MG63 (cell line): ENCODE measurements at regions not wholly inside any gene's neighbourhood (a gene's known extent, or its start where the extent isn't known, plus 50 kb on each side); places are given as distances from the start of the nearest gene placed in this dataset.

Experiments used
- DNase-seq: peaks from one replicate; pipeline ENCODE4 v3.0.0-alpha.2; 2020
- H3K27me3 ChIP-seq: fragments of 250-450 bp; sonication (Bioruptor Pico); 2 replicates; pipeline ENCODE4 v1.5.1; 2020; ENCODE audit warnings: mild to moderate bottlenecking, moderate library complexity
- H3K36me3 ChIP-seq: fragments of 250-450 bp; sonication (Bioruptor Pico); 2 replicates; pipeline ENCODE4 v1.5.1; 2020; ENCODE audit warnings: mild to moderate bottlenecking, moderate library complexity
- H3K4me3 ChIP-seq: fragments of 250-450 bp; sonication (Bioruptor Pico); 2 replicates; pipeline ENCODE4 v1.5.1; 2020; ENCODE audit warnings: mild to moderate bottlenecking, moderate library complexity
- H3K9me3 ChIP-seq: fragments of 250-450 bp; sonication (Bioruptor Pico); 2 replicates; pipeline ENCODE4 v1.5.1; 2020; ENCODE audit warnings: mild to moderate bottlenecking, moderate library complexity

DNA sequence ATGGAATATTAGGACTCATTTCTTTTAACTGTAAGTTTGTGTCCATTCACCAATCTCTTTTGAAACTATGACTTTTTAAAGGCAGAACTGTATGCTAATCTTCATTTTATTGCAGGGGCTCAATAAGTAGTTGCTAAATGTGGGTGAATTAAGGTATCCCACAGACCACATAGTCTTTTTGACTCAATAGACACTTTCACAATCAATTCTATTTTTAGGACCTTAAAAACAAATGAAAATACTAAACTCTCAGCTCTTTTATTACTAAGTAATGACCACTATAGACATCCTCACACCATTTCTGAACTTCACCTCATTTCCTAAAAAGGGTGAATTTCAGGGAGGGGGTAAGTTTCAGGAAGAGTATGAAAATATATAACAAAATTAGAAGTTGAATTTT is 106.8 kb upstream of the BEND6 start:
- DNase-seq: no peak
- Histone ChIP-seq H3K36me3 (no peaks in the 10 kb centered on the region), H3K4me3 (no peak overlapping the region), H3K9me3 (no peaks in the 10 kb centered on the region), H3K27me3 (no peaks in the 10 kb centered on the region)

DNA sequence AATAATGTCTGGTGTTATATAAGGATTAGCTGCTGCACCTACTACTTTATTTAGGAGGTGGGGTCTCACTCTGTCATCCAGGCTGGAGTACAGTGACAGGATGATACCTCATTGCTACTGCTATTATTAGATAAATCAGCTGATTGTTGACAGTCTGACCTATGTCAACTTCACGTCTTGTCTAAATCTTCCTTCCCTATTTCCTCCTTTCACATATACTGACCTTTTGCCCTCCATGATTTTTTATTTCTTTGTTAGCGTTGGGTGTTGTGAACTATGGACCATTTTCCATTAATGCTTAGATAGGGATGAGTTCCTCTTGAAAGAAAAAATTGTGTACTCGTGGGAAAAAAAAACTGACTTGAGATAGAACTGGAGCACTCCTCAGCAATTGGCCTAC is 109.9 kb upstream of the BEND6 start:
- no peaks in the 10 kb centered on the region for H3K36me3 ChIP-seq
- DNase-seq: no peak
- H3K27me3 ChIP-seq: no peaks in the 10 kb centered on the region
- H3K9me3 ChIP-seq: no peaks in the 10 kb centered on the region
- no peak overlapping the region for H3K4me3 ChIP-seq

DNA sequence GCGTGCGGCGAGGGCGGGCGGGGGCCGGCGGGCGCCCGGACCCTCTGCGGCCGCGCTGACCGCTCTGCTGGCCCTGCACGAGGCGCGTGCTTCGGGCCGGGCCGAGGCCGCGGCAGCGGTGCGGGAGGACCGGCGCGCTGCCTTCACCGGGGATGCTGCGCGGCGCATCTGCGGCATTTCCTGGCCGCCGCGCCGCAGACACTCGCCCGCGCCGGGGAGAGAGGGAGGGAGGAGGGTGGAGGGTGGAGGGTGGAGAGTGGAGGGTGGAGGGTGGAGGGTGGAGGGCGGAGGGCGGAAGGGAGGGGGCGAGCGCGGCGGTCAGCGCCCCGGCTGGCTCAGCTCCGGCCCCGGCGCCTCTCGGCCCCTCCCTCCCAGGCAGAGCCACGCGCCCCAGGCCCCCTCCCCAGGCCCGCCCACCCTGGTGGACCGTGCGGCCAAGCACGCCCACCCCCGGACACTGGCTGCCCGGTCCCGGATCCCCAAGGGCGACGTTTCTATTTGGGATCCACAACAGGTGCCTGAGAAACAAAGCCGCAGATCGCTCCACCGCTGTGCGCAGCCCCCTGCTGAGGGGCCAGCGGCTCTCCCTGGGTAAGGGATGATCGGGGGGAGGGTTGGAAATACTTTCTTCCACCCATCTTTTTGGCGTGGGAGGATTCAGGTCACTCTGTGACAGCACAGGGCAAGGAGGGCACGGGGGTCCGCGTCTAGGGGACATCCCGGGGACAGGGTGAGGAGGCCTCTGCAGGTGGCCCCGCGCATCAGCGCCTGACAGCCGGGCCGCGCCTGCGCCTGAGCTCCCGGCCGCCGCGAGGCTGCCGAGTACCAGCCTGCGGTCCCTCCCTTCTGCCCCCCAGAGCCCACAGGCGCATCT is 111.2 kb upstream of the BEND6 start:
- no peaks in the 10 kb centered on the region for H3K36me3 ChIP-seq
- H3K9me3 ChIP-seq: no peaks in the 10 kb centered on the region
- H3K27me3 ChIP-seq: no peaks in the 10 kb centered on the region
- peak overlapping the region; percentile 69 for H3K4me3 ChIP-seq
- DNase-seq: peak; percentile 52

DNA sequence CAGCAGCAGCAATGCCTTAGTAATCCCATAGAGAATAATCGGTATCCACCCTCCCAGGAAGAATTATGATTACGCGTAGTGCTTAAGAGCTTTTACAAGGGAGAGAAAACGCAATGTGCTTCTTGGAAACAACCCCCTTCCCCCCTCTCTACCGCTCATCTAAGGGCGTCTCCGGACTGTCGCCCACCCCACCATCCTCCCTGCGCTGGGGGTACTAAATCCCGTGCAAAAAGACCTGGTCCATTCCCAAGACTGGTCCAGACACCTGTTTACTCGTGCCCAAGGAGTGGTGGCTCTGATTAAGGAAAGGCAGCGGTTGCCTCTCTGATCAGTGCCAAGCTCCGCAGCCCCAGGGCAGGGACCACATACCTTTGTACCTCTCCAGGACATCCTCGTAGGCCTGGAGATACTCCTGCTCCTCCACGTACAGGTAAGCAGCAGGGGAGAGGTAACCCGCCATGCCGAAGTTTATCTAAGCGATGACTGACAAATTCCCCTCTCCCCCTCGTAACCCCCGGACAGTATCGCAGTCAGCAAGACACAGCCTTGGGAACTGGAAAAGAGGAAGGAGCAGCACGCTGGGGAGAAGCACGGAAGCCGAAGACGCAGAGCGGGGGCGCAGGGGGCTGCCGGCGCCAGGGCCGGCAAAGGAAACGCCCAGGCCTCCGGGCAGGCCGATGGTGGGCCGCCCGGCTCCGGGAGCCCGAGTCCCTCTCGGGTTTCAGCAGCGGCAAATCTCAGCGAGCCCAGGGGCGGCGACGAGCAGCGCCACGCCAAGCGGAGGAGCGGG is 112.0 kb upstream of the BEND6 start:
- peak; percentile 41 for DNase-seq
- no peaks in the 10 kb centered on the region for H3K27me3 ChIP-seq
- H3K36me3 ChIP-seq: no peaks in the 10 kb centered on the region
- no peaks in the 10 kb centered on the region for H3K9me3 ChIP-seq
- peak overlapping the region; percentile 69 for H3K4me3 ChIP-seq

DNA sequence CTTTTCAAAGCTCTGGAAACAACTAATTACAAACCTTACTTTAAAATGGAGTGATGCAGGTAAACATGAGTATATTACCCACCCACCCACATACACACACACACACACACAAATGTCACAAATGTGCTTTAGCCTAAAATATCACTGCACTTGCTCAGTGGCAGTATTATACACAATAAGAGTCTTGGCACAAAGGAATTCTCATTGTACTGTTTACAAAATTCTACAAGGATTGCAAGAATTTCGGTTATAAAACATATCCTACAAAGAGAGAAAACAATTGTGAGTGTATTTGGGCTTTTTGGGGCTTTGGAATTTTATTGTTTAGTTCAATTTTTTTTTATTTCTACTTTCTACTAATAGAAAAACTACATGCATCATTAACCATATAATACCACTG is 113.2 kb upstream of the BEND6 start:
- peak overlapping the region; percentile 69 for H3K4me3 ChIP-seq
- no peak for DNase-seq

DNA sequence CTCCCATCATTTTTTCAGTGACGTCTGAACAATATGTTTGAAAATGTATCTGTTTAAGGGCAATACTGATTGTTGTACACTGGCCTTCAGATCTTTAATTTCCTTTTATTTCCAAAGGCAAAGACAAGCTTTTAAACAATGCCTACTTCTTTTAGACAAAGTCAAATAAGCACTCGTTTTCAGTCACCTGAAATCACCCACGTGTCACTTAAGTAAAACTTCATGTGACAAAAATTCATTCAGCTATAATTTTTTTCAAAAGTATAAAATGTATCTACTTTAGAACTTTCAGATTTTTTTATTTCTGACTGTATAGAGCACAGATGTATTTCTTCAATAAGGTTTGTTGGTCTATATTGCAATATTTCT is 113.5 kb upstream of the BEND6 start:
- Histone ChIP-seq H3K36me3 (no peaks in the 10 kb centered on the region), H3K27me3 (no peaks in the 10 kb centered on the region)

More for the DNA sequence above, 113.2 kb upstream of the BEND6 start:
- Histone ChIP-seq H3K27me3 (no peaks in the 10 kb centered on the region), H3K9me3 (no peaks in the 10 kb centered on the region), H3K36me3 (no peaks in the 10 kb centered on the region)

DNA sequence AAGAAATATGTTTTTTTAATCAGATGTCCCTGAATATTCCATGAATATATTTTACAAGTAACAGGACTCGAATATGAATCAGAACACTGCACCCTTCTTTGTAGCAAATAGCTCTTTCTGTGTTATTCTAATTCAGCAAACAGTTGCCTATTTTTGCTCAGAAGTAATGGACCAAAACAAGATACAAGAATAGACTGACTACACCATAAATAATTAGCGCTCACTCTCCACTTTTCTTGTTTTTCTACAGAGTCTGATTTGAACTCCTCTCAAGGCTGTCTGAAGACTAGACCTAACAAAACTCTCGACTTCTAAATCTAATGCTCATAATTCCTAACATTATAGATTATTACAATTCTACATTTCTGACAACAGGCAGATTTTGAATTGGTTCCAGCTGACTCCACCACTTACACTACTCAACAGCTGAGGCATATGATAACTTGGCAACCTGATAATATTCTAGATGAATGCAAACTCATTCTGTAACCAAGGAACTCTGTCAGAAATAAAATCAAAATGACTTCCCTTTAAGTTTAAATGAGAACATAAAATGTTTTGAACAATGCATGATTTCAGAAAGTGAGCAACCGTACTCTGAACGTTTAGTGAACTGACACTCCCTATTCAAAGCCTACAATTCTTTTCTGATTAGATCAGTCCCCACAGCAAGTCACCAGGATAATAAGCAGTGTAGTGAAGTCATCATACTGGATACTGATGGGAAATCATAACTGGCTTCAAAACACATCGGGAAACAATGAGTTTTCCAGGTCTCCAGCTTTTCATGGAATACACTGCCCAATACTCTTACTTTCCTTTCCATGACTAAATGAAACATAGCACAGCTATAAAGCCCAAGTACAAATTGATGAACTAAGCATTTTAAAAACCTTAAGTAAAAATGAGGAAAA is 114.2 kb upstream of the BEND6 start:
- Histone ChIP-seq H3K27me3 (no peaks in the 10 kb centered on the region), H3K9me3 (no peaks in the 10 kb centered on the region), H3K4me3 (peak overlapping the region; percentile 69), H3K36me3 (no peaks in the 10 kb centered on the region)
- no peak for DNase-seq

More for the DNA sequence above, 113.5 kb upstream of the BEND6 start:
- no peak for DNase-seq
- H3K4me3 ChIP-seq: peak overlapping the region; percentile 69
- H3K9me3 ChIP-seq: no peaks in the 10 kb centered on the region

DNA sequence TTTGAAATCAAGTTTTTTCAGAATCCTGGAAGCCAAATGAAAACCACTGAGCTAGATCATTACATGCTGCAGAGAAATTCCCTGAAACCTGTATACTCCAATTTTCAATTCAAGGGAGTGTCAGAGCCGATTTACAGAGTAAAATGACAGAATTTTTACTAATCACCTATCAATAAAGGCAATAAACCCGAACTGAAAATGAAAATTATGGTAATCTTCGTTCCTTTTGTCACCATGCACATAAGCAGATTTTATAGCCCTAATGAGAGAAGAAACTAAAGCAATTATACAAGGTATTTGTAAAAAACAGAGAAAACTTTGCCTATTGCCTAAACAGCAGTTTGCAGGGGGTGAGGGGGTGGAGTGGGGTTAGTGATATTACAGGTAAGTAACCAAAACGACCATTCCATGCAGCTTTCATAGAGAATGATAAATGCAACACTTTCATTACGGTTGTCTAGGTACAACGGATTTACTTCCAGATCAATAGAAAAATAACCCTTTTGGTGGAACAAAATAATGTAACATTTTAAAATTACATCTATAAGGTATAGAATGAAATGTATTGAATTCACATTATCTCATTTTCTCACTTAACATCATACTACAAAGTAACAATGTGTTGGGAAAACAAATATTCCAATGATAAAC is 115.2 kb upstream of the BEND6 start:
- Histone ChIP-seq H3K27me3 (no peaks in the 10 kb centered on the region), H3K4me3 (peak overlapping the region; percentile 35), H3K9me3 (no peaks in the 10 kb centered on the region), H3K36me3 (no peaks in the 10 kb centered on the region)
- no peak for DNase-seq

DNA sequence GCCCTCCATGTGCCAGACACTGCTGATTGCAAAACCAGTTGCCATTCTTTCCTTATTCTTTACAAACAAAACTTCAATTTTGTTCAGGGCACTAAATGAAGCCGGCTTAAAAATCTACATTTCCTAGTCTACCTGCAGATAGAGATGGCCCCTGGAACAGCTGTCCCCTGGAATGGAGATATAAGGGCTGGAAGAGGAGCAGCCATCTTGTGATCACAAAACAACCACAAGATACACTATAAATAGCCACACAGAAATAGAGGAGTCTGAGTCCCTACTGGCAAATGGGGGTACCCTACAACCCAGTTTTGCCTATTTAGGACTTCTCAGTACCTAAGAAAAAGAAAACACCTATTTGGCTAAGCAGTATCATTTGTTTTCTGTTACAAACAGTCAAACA is 115.9 kb upstream of the BEND6 start:
- H3K9me3 ChIP-seq: no peaks in the 10 kb centered on the region
- H3K27me3 ChIP-seq: no peaks in the 10 kb centered on the region
- DNase-seq: no peak
- H3K36me3 ChIP-seq: no peaks in the 10 kb centered on the region
- H3K4me3 ChIP-seq: peak overlapping the region; percentile 35

DNA sequence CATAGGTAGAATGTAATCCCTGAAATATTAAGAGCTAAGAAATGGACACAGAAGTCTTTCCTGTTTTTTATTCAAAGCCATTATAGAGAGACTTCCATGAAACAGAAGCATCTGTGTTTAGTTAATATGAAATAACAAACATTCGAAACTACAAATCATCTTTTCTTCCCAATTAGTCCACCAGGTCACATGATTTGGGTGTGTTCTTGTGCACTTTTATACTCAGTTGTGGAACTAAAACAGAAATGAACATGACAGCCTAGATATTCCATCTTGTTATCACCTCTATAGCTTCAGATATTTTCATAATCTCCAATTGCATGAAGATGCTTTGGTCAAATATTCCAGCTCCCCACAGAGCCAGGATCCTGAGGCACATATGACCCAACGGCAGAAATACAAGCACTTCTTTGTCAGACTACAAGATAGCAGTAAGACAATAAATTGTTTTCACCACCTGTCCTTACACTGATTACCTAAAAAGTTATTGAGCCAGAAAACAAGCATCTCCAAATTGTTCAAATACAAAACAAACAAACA is 116.8 kb upstream of the BEND6 start:
- no peak for DNase-seq
- no peaks in the 10 kb centered on the region for H3K27me3 ChIP-seq
- H3K9me3 ChIP-seq: no peaks in the 10 kb centered on the region
- H3K36me3 ChIP-seq: no peaks in the 10 kb centered on the region
- H3K4me3 ChIP-seq: no peak overlapping the region

DNA sequence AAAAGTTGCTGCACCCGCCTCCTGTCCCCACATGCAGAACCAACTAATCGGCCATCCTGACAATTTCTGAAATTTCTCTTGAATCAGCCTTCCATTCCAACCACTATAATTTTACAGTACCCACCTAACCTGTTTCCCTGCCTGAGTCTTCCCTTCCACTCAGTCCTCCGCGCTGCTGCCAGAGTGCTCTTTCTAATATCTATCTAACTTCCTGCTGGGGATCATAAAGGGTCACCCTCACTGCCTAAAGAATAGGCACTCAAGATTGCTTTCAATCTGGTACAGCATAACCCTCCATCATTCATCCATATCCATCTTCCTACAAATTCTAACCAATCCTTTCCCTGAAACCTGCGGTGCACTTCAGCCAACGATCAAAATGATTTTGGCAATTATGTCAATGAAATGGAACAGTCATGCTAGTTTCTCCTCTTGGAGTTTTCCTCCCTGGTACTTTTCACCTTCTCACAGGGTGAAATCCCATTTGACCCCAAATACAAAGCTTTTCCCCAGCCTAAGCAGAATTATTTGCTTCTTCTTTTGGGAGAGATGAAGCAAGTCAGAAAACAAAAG is 117.5 kb upstream of the BEND6 start:
- H3K9me3 ChIP-seq: no peaks in the 10 kb centered on the region
- no peaks in the 10 kb centered on the region for H3K27me3 ChIP-seq
- DNase-seq: no peak
- no peak overlapping the region for H3K4me3 ChIP-seq
- H3K36me3 ChIP-seq: no peaks in the 10 kb centered on the region

DNA sequence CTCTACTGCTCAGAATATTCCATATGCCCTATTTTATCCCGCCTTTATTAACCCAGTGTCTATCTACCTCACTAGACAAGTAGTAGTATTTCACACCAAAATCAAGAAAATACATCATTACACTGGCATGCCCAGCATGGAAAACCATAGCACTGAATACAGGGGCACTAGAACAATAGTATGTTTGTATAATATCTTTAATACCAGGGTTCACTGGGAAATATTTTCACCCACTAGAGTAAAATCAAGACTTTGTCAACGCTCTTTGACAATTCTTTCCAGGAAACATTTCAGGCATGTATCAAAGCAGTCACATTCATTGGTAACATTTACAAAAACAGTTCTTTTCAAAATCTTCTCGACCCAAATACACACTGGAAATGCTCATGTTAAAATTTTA is 119.3 kb upstream of the BEND6 start:
- DNase-seq: no peak
- H3K36me3 ChIP-seq: no peaks in the 10 kb centered on the region
- H3K9me3 ChIP-seq: no peaks in the 10 kb centered on the region
- no peak overlapping the region for H3K4me3 ChIP-seq
- no peaks in the 10 kb centered on the region for H3K27me3 ChIP-seq

DNA sequence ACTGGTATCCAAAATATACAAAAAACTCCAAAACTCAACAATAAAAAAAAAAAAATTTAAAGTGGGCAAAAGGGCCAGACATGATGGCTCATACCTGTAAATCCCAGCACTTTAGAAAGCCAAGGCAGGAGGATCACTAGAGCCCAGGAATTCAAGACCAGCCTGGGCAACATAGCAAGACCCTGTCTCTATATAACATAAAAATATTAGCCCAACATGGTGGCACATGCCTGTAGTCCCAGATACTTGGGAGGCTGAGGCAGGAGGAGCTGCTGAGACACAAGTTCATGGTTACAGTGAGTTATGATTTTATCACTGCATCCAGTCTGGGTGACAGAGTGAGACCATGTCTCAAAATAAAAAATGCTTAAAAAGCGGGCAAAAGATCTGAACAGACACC is 121.0 kb upstream of the BEND6 start:
- Histone ChIP-seq H3K36me3 (no peaks in the 10 kb centered on the region), H3K9me3 (no peaks in the 10 kb centered on the region), H3K27me3 (no peaks in the 10 kb centered on the region), H3K4me3 (no peak overlapping the region)
- no peak for DNase-seq

DNA sequence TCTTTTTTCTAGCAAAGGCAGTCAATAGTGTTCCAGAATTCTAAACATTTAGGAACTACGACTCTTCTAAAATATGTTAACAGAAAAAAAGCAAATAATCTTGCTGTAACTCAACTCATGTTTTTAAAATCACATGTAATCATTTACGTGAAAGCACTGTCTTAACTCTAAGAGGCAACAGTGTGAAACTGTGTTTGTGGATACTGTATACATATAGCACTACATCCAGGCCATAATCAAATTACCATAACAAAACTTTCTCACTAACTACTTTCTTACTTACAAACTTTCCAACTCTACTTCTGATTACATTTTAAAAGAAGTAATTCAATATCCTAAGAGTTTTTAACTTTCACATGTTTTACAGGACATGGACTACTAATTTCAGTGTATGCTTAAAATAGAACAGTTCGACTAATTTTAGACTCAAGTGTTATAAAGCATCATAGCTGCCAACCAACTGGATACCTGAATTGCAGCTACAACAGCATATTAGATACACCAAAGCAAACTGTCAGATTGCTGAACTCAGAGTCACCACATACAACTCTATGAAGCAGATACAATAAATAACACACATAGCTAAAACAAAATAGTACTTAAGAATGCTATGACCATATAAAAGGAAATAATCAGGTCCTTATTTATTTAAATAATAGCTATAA is 121.6 kb upstream of the BEND6 start:
- H3K4me3 ChIP-seq: no peak overlapping the region
- no peaks in the 10 kb centered on the region for H3K9me3 ChIP-seq
- DNase-seq: no peak
- H3K36me3 ChIP-seq: no peaks in the 10 kb centered on the region
- H3K27me3 ChIP-seq: no peaks in the 10 kb centered on the region

DNA sequence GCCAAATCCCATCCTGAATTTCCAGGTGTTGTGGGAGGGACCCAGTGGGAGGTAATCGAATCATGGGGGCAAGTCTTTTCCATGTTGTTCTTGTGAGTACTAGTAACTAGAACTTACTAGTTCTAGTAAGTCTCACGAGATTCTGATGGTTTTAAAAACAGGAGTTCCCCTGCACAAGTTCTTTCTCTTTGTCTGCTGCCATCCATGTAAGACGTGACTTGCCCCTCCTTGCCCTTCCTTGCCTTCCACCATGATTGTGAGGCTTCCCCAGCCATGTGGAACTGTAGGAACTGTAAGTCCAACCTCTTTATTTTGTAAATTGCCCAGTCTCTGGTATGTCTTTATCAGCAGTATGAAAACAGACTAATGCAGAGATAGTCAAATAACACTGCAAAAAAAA is 122.7 kb upstream of the BEND6 start:
- H3K27me3 ChIP-seq: no peaks in the 10 kb centered on the region
- H3K4me3 ChIP-seq: no peak overlapping the region
- H3K36me3 ChIP-seq: no peaks in the 10 kb centered on the region
- no peaks in the 10 kb centered on the region for H3K9me3 ChIP-seq
- no peak for DNase-seq
